Astrocyte of the spinal cord (primary cell): ENCODE measurements at regions not wholly inside any gene's neighbourhood (a gene's known extent, or its start where the extent isn't known, plus 50 kb on each side); places are given as distances from the start of the nearest gene placed in this dataset.
A peak's percentile ranks its signal among the peaks of the same experiment; 100 is the strongest.

ENCODE experiments used
- DNase-seq: peaks from one replicate; pipeline ENCODE4 v3.0.0; 2011; ENCODE audit warnings: low read depth, low spot score
- H3K4me3 ChIP-seq: 2 replicates; pipeline ENCODE4 v1.5.1; 2011; ENCODE audit warnings: low read depth, mild to moderate bottlenecking, low read length, moderate library complexity
- in situ Hi-C: cut with HindIII; loops from 2 replicates; pipeline ENCODE4 v1.10.0; 2017; ENCODE audit warnings: low sequenced_read_pairs
- TF ChIP-seq, protein P1 (sequence below): IDR thresholded peaks from 2 replicates; pipeline ENCODE4 v1.5.1; 2012; ENCODE audit warnings: low read depth, mild to moderate bottlenecking, low read length, inconsistent platforms

GRCh38 chr7:10015687-10016086 is 958.0 kb upstream of the PHF14 start:
- no peak for DNase-seq
- in situ Hi-C loops = no loop called here
- no peak overlapping the region for H3K4me3 ChIP-seq
- TF ChIP-seq, protein P1, sequence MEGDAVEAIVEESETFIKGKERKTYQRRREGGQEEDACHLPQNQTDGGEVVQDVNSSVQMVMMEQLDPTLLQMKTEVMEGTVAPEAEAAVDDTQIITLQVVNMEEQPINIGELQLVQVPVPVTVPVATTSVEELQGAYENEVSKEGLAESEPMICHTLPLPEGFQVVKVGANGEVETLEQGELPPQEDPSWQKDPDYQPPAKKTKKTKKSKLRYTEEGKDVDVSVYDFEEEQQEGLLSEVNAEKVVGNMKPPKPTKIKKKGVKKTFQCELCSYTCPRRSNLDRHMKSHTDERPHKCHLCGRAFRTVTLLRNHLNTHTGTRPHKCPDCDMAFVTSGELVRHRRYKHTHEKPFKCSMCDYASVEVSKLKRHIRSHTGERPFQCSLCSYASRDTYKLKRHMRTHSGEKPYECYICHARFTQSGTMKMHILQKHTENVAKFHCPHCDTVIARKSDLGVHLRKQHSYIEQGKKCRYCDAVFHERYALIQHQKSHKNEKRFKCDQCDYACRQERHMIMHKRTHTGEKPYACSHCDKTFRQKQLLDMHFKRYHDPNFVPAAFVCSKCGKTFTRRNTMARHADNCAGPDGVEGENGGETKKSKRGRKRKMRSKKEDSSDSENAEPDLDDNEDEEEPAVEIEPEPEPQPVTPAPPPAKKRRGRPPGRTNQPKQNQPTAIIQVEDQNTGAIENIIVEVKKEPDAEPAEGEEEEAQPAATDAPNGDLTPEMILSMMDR = no peak

- in situ Hi-C loops = no loop called here
- DNase-seq = no peak
- H3K4me3 ChIP-seq = no peak overlapping the region
- TF ChIP-seq, protein P1 = no peak
Observed at GRCh38 chr7:10022480-10022879, 951.2 kb upstream of the PHF14 start.

- in situ Hi-C loops = no loop called here
Observed at GRCh38 chr7:10022957-10023356, 950.7 kb upstream of the PHF14 start.

DNA sequence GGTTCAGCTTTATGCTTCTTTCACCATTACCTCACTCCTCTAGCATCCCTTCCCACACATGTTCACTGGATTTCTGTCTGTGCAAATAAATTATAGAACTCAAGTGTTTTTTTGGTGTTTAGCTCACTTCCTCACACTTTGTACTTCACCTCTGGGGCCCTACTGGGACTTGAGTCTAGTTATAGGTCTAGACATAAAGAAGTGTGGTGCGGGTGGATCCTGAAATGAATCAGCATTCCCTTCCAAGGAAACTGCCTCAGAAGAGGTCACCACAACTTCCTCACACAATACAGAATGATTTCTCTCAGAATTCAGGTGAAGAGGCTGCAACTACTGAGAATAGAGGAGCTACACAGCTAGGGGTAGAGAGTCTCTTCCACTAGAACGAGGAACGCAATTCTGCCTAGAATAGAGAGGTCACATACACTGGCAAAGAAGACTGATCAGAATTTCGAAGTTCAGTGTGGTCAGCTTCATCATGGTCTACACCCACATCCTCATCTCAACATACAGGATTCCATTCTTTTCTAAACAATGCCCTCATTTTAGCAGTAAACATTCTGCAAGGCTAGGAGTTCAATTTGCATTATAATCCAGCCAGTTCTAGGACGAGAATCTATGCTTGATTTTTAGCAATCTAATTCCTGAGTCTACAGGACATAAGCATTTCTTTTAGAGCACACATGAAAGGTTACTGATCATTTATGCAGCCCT is 938.7 kb upstream of the PHF14 start:
- in situ Hi-C loops = no loop called here
- no peak overlapping the region for H3K4me3 ChIP-seq
- no peak for DNase-seq
- TF ChIP-seq, protein P1 = no peak

More at GRCh38 chr7:10022957-10023356, 950.7 kb upstream of the PHF14 start:
- TF ChIP-seq, protein P1 = no peak
- DNase-seq = peak; percentile 1
- H3K4me3 ChIP-seq = no peak overlapping the region

GRCh38 chr7:10036693-10037092 is 937.0 kb upstream of the PHF14 start:
- TF ChIP-seq, protein P1 = no peak
- no peak overlapping the region for H3K4me3 ChIP-seq
- no peak for DNase-seq
- in situ Hi-C loops = no loop called here

DNA sequence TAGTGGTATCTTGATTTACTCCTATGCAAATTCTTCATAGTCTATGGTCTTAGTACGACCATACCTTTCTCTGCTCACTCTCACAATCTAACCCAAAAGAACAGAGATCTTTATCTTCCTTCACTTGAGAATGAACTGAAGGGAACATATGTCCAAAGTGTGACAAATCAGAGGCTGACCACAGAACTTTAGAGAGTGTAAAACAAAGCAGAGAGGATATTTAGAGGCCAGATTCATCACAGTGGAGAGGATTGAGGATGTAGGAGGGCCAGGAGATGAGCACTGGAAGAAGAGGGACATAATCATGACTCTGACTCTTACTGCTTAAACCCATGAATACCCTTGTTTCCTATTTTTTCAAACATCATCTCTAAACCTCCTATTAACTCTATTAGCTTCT is 935.3 kb upstream of the PHF14 start:
- in situ Hi-C loops = no loop called here
- H3K4me3 ChIP-seq = no peak overlapping the region
- TF ChIP-seq, protein P1 = no peak
- peak; percentile 1 for DNase-seq
